Testis (tissue), 2 donors: ENCODE measurements at regions not wholly inside any gene's neighbourhood (a gene's known extent, or its start where the extent isn't known, plus 50 kb on each side); places are given as distances from the start of the nearest gene placed in this dataset.

Source experiments
- CTCF ChIP-seq, 3 experiments: fragments of 450-650 bp in 2 of 3; fragments of 200-600 bp in 1 of 3; sonication (generic) in 1 of 3; IDR thresholded peaks; one replicate each; pipeline ENCODE4 v1.5.1; 2016 to 2019; ENCODE audit warnings: antibody characterized with exemption in 3 of 3, mild to moderate bottlenecking in 2 of 3, moderate library complexity in 1 of 3
- POLR2A ChIP-seq: fragments of 450-650 bp; IDR thresholded peaks from one replicate; pipeline ENCODE4 v1.6.1; 2017; ENCODE audit warnings: antibody characterized with exemption, mild to moderate bottlenecking, moderate library complexity

- TF ChIP-seq POLR2A (no peak), CTCF (IDR thresholded peaks at IDR 0.05) (no peak)
Observed at GRCh38 chr14:44620121-44621019, 113.3 kb upstream of the FSCB start.
